Breast epithelium (tissue), 3 donors: ENCODE measurements at regions not wholly inside any gene's neighbourhood (a gene's known extent, or its start where the extent isn't known, plus 50 kb on each side); places are given as distances from the start of the nearest gene placed in this dataset.

Source experiments
- CTCF ChIP-seq, 3 donors: fragments of 450-650 bp; IDR thresholded peaks; one replicate each; pipeline ENCODE4 v1.5.1; 2016 to 2017; ENCODE audit warnings: antibody characterized with exemption in 3 of 3, mild to moderate bottlenecking in 3 of 3, moderate library complexity in 3 of 3
- POLR2A ChIP-seq: fragments of 450-650 bp; IDR thresholded peaks from one replicate; pipeline ENCODE4 v1.6.1; 2016; ENCODE audit warnings: antibody characterized with exemption, mild to moderate bottlenecking, moderate library complexity
- POLR2AphosphoS5 ChIP-seq, 3 donors: sonication (generic); formaldehyde crosslinking; IDR thresholded peaks; one replicate each; pipeline ENCODE4 v1.6.1; 2017; ENCODE audit warnings: antibody characterized with exemption in 3 of 3

GRCh38 chr13:54077569-54077968 lies 1049.0 kb downstream of the OLFM4 start:
- TF ChIP-seq POLR2A: no peak
- TF ChIP-seq CTCF (IDR thresholded peaks at IDR 0.05): no peak
- TF ChIP-seq POLR2AphosphoS5 (IDR thresholded peaks at IDR 0.05): no peak
